ENCODE measurements at regions not wholly inside any gene's neighbourhood (a gene's known extent, or its start where the extent isn't known, plus 50 kb on each side); places are given as distances from the start of the nearest gene placed in this dataset.

DNA sequence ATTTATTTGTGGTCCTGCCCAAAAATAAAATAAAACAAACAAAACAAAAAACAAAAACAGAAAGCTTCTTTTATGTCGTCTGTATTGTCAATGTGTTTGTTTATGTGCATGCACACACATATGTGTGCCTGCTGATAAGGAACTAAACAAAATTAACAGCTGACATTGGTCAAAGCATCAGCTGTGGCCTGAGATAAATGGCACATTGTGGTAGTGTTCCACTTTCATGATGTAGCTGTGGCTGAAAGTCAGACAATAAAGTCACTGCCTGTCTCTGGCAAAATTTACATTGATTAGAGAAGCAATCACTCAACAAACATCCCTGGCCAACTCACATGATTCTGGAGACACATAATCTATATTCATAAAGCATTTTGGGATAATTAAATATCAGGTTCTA lies 203.4 kb upstream of the PIK3C3 start:
- TF ChIP-seq, protein P1, sequence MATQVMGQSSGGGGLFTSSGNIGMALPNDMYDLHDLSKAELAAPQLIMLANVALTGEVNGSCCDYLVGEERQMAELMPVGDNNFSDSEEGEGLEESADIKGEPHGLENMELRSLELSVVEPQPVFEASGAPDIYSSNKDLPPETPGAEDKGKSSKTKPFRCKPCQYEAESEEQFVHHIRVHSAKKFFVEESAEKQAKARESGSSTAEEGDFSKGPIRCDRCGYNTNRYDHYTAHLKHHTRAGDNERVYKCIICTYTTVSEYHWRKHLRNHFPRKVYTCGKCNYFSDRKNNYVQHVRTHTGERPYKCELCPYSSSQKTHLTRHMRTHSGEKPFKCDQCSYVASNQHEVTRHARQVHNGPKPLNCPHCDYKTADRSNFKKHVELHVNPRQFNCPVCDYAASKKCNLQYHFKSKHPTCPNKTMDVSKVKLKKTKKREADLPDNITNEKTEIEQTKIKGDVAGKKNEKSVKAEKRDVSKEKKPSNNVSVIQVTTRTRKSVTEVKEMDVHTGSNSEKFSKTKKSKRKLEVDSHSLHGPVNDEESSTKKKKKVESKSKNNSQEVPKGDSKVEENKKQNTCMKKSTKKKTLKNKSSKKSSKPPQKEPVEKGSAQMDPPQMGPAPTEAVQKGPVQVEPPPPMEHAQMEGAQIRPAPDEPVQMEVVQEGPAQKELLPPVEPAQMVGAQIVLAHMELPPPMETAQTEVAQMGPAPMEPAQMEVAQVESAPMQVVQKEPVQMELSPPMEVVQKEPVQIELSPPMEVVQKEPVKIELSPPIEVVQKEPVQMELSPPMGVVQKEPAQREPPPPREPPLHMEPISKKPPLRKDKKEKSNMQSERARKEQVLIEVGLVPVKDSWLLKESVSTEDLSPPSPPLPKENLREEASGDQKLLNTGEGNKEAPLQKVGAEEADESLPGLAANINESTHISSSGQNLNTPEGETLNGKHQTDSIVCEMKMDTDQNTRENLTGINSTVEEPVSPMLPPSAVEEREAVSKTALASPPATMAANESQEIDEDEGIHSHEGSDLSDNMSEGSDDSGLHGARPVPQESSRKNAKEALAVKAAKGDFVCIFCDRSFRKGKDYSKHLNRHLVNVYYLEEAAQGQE (IDR thresholded peaks at IDR 0.05; ENCODE audit: insufficient read depth in 1 of 2, low read depth in 2 of 2, low read length in 2 of 2) = no peak
- TF ChIP-seq TAF1 (IDR thresholded peaks at IDR 0.05; ENCODE audit: borderline replicate concordance, insufficient read depth, low read length) = no peak

Data from PFSK-1 (cell line).